Progenitor cell of endocrine pancreas (in vitro differentiated cells): ENCODE measurements at regions not wholly inside any gene's neighbourhood (a gene's known extent, or its start where the extent isn't known, plus 50 kb on each side); places are given as distances from the start of the nearest gene placed in this dataset.

Experiments used
- DNase-seq: peaks from one replicate; pipeline ENCODE4 v3.0.0; 2021; ENCODE audit warnings: low spot score; ENCODE audit not compliant: unreplicated experiment
- H3K27ac Mint-ChIP-seq: 2 replicates; pipeline ENCODE4 v1.8.0; 2021; ENCODE audit warnings: mild to moderate bottlenecking, moderate library complexity, mixed read lengths
- H3K27me3 Mint-ChIP-seq: 2 replicates; pipeline ENCODE4 v1.8.0; 2021; ENCODE audit warnings: mixed read lengths
- H3K36me3 Mint-ChIP-seq: 2 replicates; pipeline ENCODE4 v1.8.0; 2022; ENCODE audit warnings: mixed read lengths; ENCODE audit not compliant: insufficient read depth
- H3K4me1 Mint-ChIP-seq: 2 replicates; pipeline ENCODE4 v1.8.0; 2021; ENCODE audit warnings: low read depth, mixed read lengths
- H3K4me3 Mint-ChIP-seq: 2 replicates; pipeline ENCODE4 v1.8.0; 2021; ENCODE audit warnings: low read depth, mild to moderate bottlenecking, moderate library complexity, mixed read lengths
- H3K9me3 Mint-ChIP-seq: 2 replicates; pipeline ENCODE4 v1.8.0; 2021; ENCODE audit warnings: low read depth, mixed read lengths
- CTCF ChIP-seq: fragments of 200-600 bp; sonication (generic); IDR thresholded peaks from one replicate; pipeline ENCODE4 v1.5.0; 2021; ENCODE audit warnings: antibody characterized with exemption, mild to moderate bottlenecking; ENCODE audit not compliant: unreplicated experiment

GRCh38 chr16:76199681-76200220 is 77.5 kb upstream of the CNTNAP4 start:
- Mint-ChIP-seq H3K27me3 (no peaks in the 10 kb centered on the region), H3K9me3 (peaks cover 8% of the 10 kb centered on the region), H3K4me1 (peaks cover 16% of the 10 kb centered on the region), H3K27ac (no peak overlapping the region), H3K36me3 (no peaks in the 10 kb centered on the region), H3K4me3 (no peak overlapping the region)
- TF ChIP-seq CTCF: no peak
- no peak for DNase-seq

- peaks cover 4% of the 10 kb centered on the region for H3K4me1 Mint-ChIP-seq
- no peak for TF ChIP-seq CTCF
- no peaks in the 10 kb centered on the region for H3K36me3 Mint-ChIP-seq
- no peak overlapping the region for H3K4me3 Mint-ChIP-seq
- no peaks in the 10 kb centered on the region for H3K27me3 Mint-ChIP-seq
- DNase-seq: no peak
- H3K27ac Mint-ChIP-seq: no peak overlapping the region
- peaks cover 11% of the 10 kb centered on the region for H3K9me3 Mint-ChIP-seq
Measured at GRCh38 chr16:76201385-76201784, 75.8 kb upstream of the CNTNAP4 start.

- Mint-ChIP-seq H3K4me3 (no peak overlapping the region), H3K9me3 (peaks cover 11% of the 10 kb centered on the region), H3K36me3 (no peaks in the 10 kb centered on the region)
Measured at GRCh38 chr16:76204249-76204648, 73.0 kb upstream of the CNTNAP4 start.

GRCh38 chr16:76207270-76207669 is 69.9 kb upstream of the CNTNAP4 start:
- no peaks in the 10 kb centered on the region for H3K4me1 Mint-ChIP-seq
- TF ChIP-seq CTCF: no peak
- H3K9me3 Mint-ChIP-seq: peaks cover 19% of the 10 kb centered on the region
- no peak for DNase-seq
- no peak overlapping the region for H3K4me3 Mint-ChIP-seq
- H3K36me3 Mint-ChIP-seq: peaks cover 1% of the 10 kb centered on the region
- no peaks in the 10 kb centered on the region for H3K27me3 Mint-ChIP-seq
- no peak overlapping the region for H3K27ac Mint-ChIP-seq

More at GRCh38 chr16:76204249-76204648, 73.0 kb upstream of the CNTNAP4 start:
- Mint-ChIP-seq H3K27ac (no peak overlapping the region), H3K27me3 (no peaks in the 10 kb centered on the region), H3K4me1 (no peaks in the 10 kb centered on the region)
- no peak for DNase-seq
- no peak for TF ChIP-seq CTCF

- Mint-ChIP-seq H3K4me1 (no peaks in the 10 kb centered on the region), H3K27me3 (no peaks in the 10 kb centered on the region), H3K36me3 (peaks cover 1% of the 10 kb centered on the region), H3K4me3 (no peak overlapping the region), H3K27ac (no peak overlapping the region), H3K9me3 (peaks cover 20% of the 10 kb centered on the region)
- TF ChIP-seq CTCF: no peak
- DNase-seq: no peak
Measured at GRCh38 chr16:76210157-76210556, 67.0 kb upstream of the CNTNAP4 start.
